Transverse colon (tissue), 3 donors: ENCODE measurements at regions not wholly inside any gene's neighbourhood (a gene's known extent, or its start where the extent isn't known, plus 50 kb on each side); places are given as distances from the start of the nearest gene placed in this dataset.

Experiments used
- CTCF ChIP-seq, 5 experiments: fragments of 200-600 bp in 3 of 5; fragments of 450-650 bp in 2 of 5; sonication (generic) in 3 of 5; IDR thresholded peaks; 1 replicate in 2 of 5; 2 replicates in 3 of 5; pipeline ENCODE4 v1.5.1; 2016 to 2017; ENCODE audit warnings: antibody characterized with exemption in 5 of 5, inconsistent platforms in 3 of 5, mild to moderate bottlenecking in 2 of 5, moderate library complexity in 1 of 5
- POLR2A ChIP-seq: fragments of 450-650 bp; IDR thresholded peaks from one replicate; pipeline ENCODE4 v1.6.1; 2016; ENCODE audit warnings: antibody characterized with exemption, mild to moderate bottlenecking, moderate library complexity

GRCh38 chr15:46344115-46344724 lies 709.4 kb downstream of the SQOR start:
- TF ChIP-seq POLR2A: no peak
- no peak for TF ChIP-seq CTCF (IDR thresholded peaks at IDR 0.05)
